CD14-positive monocyte (primary cell): ENCODE measurements at regions not wholly inside any gene's neighbourhood (a gene's known extent, or its start where the extent isn't known, plus 50 kb on each side); places are given as distances from the start of the nearest gene placed in this dataset.

Experiments used
- DNase-seq, 3 donors: peaks; one replicate each; pipeline ENCODE4 v3.0.0-alpha.2; 2011 to 2022
- H2AFZ ChIP-seq: 2 replicates; pipeline ENCODE4 v1.6.0; 2012; ENCODE audit warnings: mild to moderate bottlenecking, low read depth, low read length, inconsistent platforms; ENCODE audit not compliant: insufficient read depth, poor library complexity, severe bottlenecking
- H3K27ac ChIP-seq, 2 donors: 1 replicate in 1 of 2; 2 replicates in 1 of 2; pipeline ENCODE4 v1.5.1; 2012 to 2013; ENCODE audit warnings: low read length in 2 of 2, control low read depth in 1 of 2, inconsistent platforms in 1 of 2, low read depth in 1 of 2, mild to moderate bottlenecking in 1 of 2
- H3K27me3 ChIP-seq, 2 donors: one replicate each; pipeline versions ENCODE4 v1.6.0 to v1.6.1; 2011 to 2013; ENCODE audit warnings: low read length in 2 of 2; ENCODE audit not compliant: control insufficient read depth in 2 of 2, insufficient read depth in 2 of 2
- H3K36me3 ChIP-seq, 2 donors: replicated peaks in 1 of 2; 1 replicate in 1 of 2; 2 replicates in 1 of 2; pipeline versions ENCODE4 v1.5.1 to v1.6.1; 2012 to 2013; ENCODE audit warnings: low read length in 2 of 2, control low read depth in 1 of 2, inconsistent platforms in 1 of 2, mild to moderate bottlenecking in 1 of 2; ENCODE audit not compliant: insufficient read depth in 2 of 2, control insufficient read depth in 1 of 2
- H3K4me1 ChIP-seq, 2 donors: 1 replicate in 1 of 2; 2 replicates in 1 of 2; pipeline versions ENCODE4 v1.5.1 to v1.6.1; 2012 to 2013; ENCODE audit warnings: low read length in 2 of 2, control low read depth in 1 of 2, inconsistent platforms in 1 of 2, mild to moderate bottlenecking in 1 of 2, moderate library complexity in 1 of 2; ENCODE audit not compliant: insufficient read depth in 2 of 2, control insufficient read depth in 1 of 2
- H3K4me2 ChIP-seq: replicated peaks from 2 replicates; pipeline ENCODE3; 2012; ENCODE audit warnings: low read length, moderate library complexity, mild to moderate bottlenecking; ENCODE audit not compliant: poor library complexity, severe bottlenecking; ENCODE audit errors: extremely low read depth
- H3K4me3 ChIP-seq, 3 experiments: fragments of 200-600 bp in 1 of 3; sonication (generic) in 1 of 3; replicated peaks in 1 of 3; 1 replicate in 2 of 3; 2 replicates in 1 of 3; pipeline ENCODE4 v1.5.1; 2011 to 2013; ENCODE audit warnings: low read length in 3 of 3, mild to moderate bottlenecking in 3 of 3, control low read depth in 2 of 3, low read depth in 2 of 3, inconsistent platforms in 1 of 3, moderate library complexity in 1 of 3
- H3K79me2 ChIP-seq: 2 replicates; pipeline ENCODE4 v1.6.0; 2012; ENCODE audit warnings: mild to moderate bottlenecking, control low read depth, inconsistent platforms, low read length, moderate library complexity; ENCODE audit not compliant: insufficient read depth
- H3K9ac ChIP-seq: 2 replicates; pipeline ENCODE4 v1.6.0; 2017; ENCODE audit warnings: low read length, mild to moderate bottlenecking; ENCODE audit not compliant: insufficient read depth, poor library complexity, severe bottlenecking
- H3K9me3 ChIP-seq, 2 donors: replicated peaks in 1 of 2; 1 replicate in 1 of 2; 2 replicates in 1 of 2; pipeline versions ENCODE4 v1.5.1 to v1.6.1; 2012 to 2013; ENCODE audit warnings: low read length in 2 of 2, control low read depth in 1 of 2; ENCODE audit not compliant: control insufficient read depth in 1 of 2, insufficient read depth in 1 of 2
- H4K20me1 ChIP-seq: 2 replicates; pipeline ENCODE4 v1.6.0; 2012; ENCODE audit warnings: mild to moderate bottlenecking, low read length, control low read depth, moderate library complexity; ENCODE audit not compliant: insufficient read depth
- H3K27ac Mint-ChIP-seq, 7 donors: one replicate each; pipeline ENCODE4 v1.8.0; 2020; ENCODE audit warnings: mild to moderate bottlenecking in 7 of 7, mixed read lengths in 7 of 7, moderate library complexity in 6 of 7, inconsistent platforms in 2 of 7
- H3K27me3 Mint-ChIP-seq, 3 donors: one replicate each; pipeline ENCODE4 v1.8.0; 2021 to 2022; ENCODE audit warnings: low read depth in 3 of 3, mild to moderate bottlenecking in 3 of 3, mixed read lengths in 3 of 3, moderate library complexity in 3 of 3, inconsistent platforms in 1 of 3
- H3K36me3 Mint-ChIP-seq, 2 donors: one replicate each; pipeline ENCODE4 v1.8.0; 2020; ENCODE audit warnings: mixed read lengths in 2 of 2, inconsistent platforms in 1 of 2, mild to moderate bottlenecking in 1 of 2
- H3K4me1 Mint-ChIP-seq: one replicate; pipeline ENCODE4 v1.8.0; 2020; ENCODE audit warnings: mild to moderate bottlenecking, mixed read lengths
- H3K4me3 Mint-ChIP-seq, 2 donors: one replicate each; pipeline ENCODE4 v1.8.0; 2020; ENCODE audit warnings: mild to moderate bottlenecking in 2 of 2, mixed read lengths in 2 of 2, moderate library complexity in 1 of 2
- H3K9me3 Mint-ChIP-seq, 7 donors: one replicate each; pipeline ENCODE4 v1.8.0; 2020 to 2022; ENCODE audit warnings: mixed read lengths in 7 of 7, mild to moderate bottlenecking in 6 of 7, moderate library complexity in 6 of 7, inconsistent platforms in 2 of 7
- WGBS: methylation state at CpG from one replicate; pipeline ENCODE4 v1.1.5; 2013; ENCODE audit warnings: missing lambda C conversion rate; ENCODE audit not compliant: insufficient coverage; 5-methylcytosine and 5-hydroxymethylcytosine counted together
- intact Hi-C, 2 donors: fragments of 100-400 bp; cut with micrococcal nuclease; formaldehyde crosslinking; loops; one replicate each; pipeline versions ENCODE4 v1.15.0 to v1.15.1; 2023
- TF ChIP-seq, protein P1 (sequence below): fragments of 200-600 bp; IDR thresholded peaks from one replicate; pipeline ENCODE4 v1.8.0; 2022; ENCODE audit warnings: antibody characterized with exemption, mild to moderate bottlenecking

- TF ChIP-seq, protein P1, sequence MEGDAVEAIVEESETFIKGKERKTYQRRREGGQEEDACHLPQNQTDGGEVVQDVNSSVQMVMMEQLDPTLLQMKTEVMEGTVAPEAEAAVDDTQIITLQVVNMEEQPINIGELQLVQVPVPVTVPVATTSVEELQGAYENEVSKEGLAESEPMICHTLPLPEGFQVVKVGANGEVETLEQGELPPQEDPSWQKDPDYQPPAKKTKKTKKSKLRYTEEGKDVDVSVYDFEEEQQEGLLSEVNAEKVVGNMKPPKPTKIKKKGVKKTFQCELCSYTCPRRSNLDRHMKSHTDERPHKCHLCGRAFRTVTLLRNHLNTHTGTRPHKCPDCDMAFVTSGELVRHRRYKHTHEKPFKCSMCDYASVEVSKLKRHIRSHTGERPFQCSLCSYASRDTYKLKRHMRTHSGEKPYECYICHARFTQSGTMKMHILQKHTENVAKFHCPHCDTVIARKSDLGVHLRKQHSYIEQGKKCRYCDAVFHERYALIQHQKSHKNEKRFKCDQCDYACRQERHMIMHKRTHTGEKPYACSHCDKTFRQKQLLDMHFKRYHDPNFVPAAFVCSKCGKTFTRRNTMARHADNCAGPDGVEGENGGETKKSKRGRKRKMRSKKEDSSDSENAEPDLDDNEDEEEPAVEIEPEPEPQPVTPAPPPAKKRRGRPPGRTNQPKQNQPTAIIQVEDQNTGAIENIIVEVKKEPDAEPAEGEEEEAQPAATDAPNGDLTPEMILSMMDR = no peak
- 91% methylated on average over 19 of the region's 22 CpGs for WGBS
- no peaks in the 10 kb centered on the region for H3K27me3 ChIP-seq
- Mint-ChIP-seq H3K4me1 (no peaks in the 10 kb centered on the region), H3K36me3 (no peaks in the 10 kb centered on the region), H3K4me3 (no peak overlapping the region), H3K27me3 (peaks cover 0 to 10% (median 2%) of the 10 kb centered on the region in 3 donors), H3K9me3 (peaks cover 0 to 1% (median 0%) of the 10 kb centered on the region in 7 donors), H3K27ac (no peak overlapping the region)
- intact Hi-C loops = no loop called here
- H3K36me3 ChIP-seq = no peaks in the 10 kb centered on the region
- no peak overlapping the region for H3K4me3 ChIP-seq
- no peak overlapping the region for H3K27ac ChIP-seq
- no peaks in the 10 kb centered on the region for H3K9me3 ChIP-seq
- DNase-seq = no peak
- H4K20me1 ChIP-seq = no peaks in the 10 kb centered on the region
- no peak overlapping the region for H2AFZ ChIP-seq
- no peak overlapping the region for H3K4me2 ChIP-seq
- H3K4me1 ChIP-seq = no peaks in the 10 kb centered on the region
- H3K79me2 ChIP-seq = no peaks in the 10 kb centered on the region
- no peak overlapping the region for H3K9ac ChIP-seq
Observed at GRCh38 chr5:2009986-2010914, 127.5 kb upstream of the IRX4 start.

GRCh38 chr5:2008851-2009629 lies 126.3 kb upstream of the IRX4 start:
- Histone ChIP-seq H3K27ac (no peak overlapping the region), H3K4me1 (no peaks in the 10 kb centered on the region), H3K4me2 (no peak overlapping the region), H3K4me3 (no peak overlapping the region), H2AFZ (no peak overlapping the region), H3K27me3 (no peaks in the 10 kb centered on the region), H4K20me1 (no peaks in the 10 kb centered on the region), H3K79me2 (no peaks in the 10 kb centered on the region), H3K36me3 (no peaks in the 10 kb centered on the region), H3K9ac (no peak overlapping the region), H3K9me3 (no peaks in the 10 kb centered on the region)
- H3K36me3 Mint-ChIP-seq = no peaks in the 10 kb centered on the region
- H3K27me3 Mint-ChIP-seq = peaks cover 0 to 14% (median 0%) of the 10 kb centered on the region in 3 donors
- no peak for DNase-seq
- H3K9me3 Mint-ChIP-seq = peaks cover 0 to 6% (median 0%) of the 10 kb centered on the region in 7 donors
- TF ChIP-seq, protein P1 = no peak
- H3K4me1 Mint-ChIP-seq = no peaks in the 10 kb centered on the region
- intact Hi-C loops = no loop called here
- peak overlapping the region in 1 of 7 donors; percentile 58 for H3K27ac Mint-ChIP-seq
- 82% methylated on average over 15 of the region's 15 CpGs for WGBS
- H3K4me3 Mint-ChIP-seq = no peak overlapping the region
